ENCODE measurements at regions not wholly inside any gene's neighbourhood (a gene's known extent, or its start where the extent isn't known, plus 50 kb on each side); places are given as distances from the start of the nearest gene placed in this dataset.

DNA sequence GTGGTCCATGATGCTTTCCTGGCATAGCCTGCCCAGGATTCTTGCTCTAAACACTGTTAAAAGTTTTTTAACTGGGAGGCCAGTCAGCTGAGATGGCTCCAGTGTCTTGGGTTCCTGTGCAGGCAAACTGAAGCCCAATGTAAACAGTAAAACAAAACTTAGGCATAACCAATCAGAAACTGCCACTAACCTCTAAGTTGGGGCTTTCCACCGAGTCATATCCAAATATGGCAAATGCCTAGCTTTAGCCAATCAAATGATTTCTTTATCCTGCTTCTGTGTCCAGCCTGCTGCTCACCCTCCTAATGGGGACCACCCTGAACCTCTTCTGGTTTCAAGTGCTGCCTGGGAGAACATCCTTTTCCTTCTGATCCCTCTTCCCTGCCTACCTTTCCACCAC, 277.9 kb downstream of the EMP1 start:
- no peak for TF ChIP-seq SIN3A (IDR thresholded peaks at IDR 0.05; ENCODE audit: borderline replicate concordance, insufficient read depth, low read length)
- no peak for TF ChIP-seq POLR2AphosphoS5 (IDR thresholded peaks at IDR 0.05; ENCODE audit: low read depth, low read length)
- TF ChIP-seq, protein P1, sequence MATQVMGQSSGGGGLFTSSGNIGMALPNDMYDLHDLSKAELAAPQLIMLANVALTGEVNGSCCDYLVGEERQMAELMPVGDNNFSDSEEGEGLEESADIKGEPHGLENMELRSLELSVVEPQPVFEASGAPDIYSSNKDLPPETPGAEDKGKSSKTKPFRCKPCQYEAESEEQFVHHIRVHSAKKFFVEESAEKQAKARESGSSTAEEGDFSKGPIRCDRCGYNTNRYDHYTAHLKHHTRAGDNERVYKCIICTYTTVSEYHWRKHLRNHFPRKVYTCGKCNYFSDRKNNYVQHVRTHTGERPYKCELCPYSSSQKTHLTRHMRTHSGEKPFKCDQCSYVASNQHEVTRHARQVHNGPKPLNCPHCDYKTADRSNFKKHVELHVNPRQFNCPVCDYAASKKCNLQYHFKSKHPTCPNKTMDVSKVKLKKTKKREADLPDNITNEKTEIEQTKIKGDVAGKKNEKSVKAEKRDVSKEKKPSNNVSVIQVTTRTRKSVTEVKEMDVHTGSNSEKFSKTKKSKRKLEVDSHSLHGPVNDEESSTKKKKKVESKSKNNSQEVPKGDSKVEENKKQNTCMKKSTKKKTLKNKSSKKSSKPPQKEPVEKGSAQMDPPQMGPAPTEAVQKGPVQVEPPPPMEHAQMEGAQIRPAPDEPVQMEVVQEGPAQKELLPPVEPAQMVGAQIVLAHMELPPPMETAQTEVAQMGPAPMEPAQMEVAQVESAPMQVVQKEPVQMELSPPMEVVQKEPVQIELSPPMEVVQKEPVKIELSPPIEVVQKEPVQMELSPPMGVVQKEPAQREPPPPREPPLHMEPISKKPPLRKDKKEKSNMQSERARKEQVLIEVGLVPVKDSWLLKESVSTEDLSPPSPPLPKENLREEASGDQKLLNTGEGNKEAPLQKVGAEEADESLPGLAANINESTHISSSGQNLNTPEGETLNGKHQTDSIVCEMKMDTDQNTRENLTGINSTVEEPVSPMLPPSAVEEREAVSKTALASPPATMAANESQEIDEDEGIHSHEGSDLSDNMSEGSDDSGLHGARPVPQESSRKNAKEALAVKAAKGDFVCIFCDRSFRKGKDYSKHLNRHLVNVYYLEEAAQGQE (IDR thresholded peaks at IDR 0.05; ENCODE audit: insufficient read depth in 1 of 2, low read depth in 2 of 2, low read length in 2 of 2), result no peak
- TF ChIP-seq TAF1 (IDR thresholded peaks at IDR 0.05; ENCODE audit: borderline replicate concordance, insufficient read depth, low read length), result no peak
- no peak for TF ChIP-seq FOXP2 (optimal IDR thresholded peaks at IDR 0.05; ENCODE audit: borderline replicate concordance, extremely low read depth, extremely low read length, insufficient read depth)

All from PFSK-1 (cell line).